Ovary (tissue), 7 donors: ENCODE measurements at regions not wholly inside any gene's neighbourhood (a gene's known extent, or its start where the extent isn't known, plus 50 kb on each side); places are given as distances from the start of the nearest gene placed in this dataset.

Experiments used
- DNase-seq, 5 donors: peaks; one replicate each; pipeline ENCODE4 v3.0.0-alpha.2; 2019 to 2020
- H3K27ac ChIP-seq, 2 donors: fragments of 200-600 bp; one replicate each; pipeline versions ENCODE4 v1.5.1 to v1.8.0; 2019 to 2022
- H3K27me3 ChIP-seq: fragments of 200-600 bp; one replicate; pipeline ENCODE4 v1.8.0; 2022
- H3K36me3 ChIP-seq: fragments of 200-600 bp; sonication (generic); one replicate; pipeline ENCODE4 v1.5.1; 2019
- H3K4me1 ChIP-seq: one replicate; pipeline ENCODE4 v1.8.1; 2013; ENCODE audit warnings: mild to moderate bottlenecking, moderate library complexity; ENCODE audit not compliant: insufficient read depth
- H3K4me3 ChIP-seq: fragments of 200-600 bp; sonication (generic); one replicate; pipeline ENCODE4 v1.5.1; 2017
- H3K9me3 ChIP-seq, 2 donors: fragments of 200-600 bp in 1 of 2; sonication (generic) in 1 of 2; one replicate each; pipeline versions ENCODE4 v1.5.1 to v1.8.1; 2013 to 2019; ENCODE audit warnings: mild to moderate bottlenecking in 1 of 2, moderate library complexity in 1 of 2
- EP300 ChIP-seq: sonication (generic); formaldehyde crosslinking; IDR thresholded peaks from one replicate; pipeline ENCODE4 v1.6.1; 2017; ENCODE audit warnings: antibody characterized with exemption
- POLR2A ChIP-seq: fragments of 450-650 bp; IDR thresholded peaks from one replicate; pipeline ENCODE4 v1.6.1; 2017; ENCODE audit warnings: antibody characterized with exemption, mild to moderate bottlenecking, moderate library complexity
- WGBS, 3 donors: extraction: QIAGEN DNeasy Blood & Tissue Kit in 1 of 3; methylation state at CpG; one replicate each; pipeline versions ENCODE4 v1.1.5 to v1.1.7; 2013 to 2017; 5-methylcytosine and 5-hydroxymethylcytosine counted together
- intact Hi-C, 4 donors: fragments of 100-400 bp; cut with DNase I; formaldehyde crosslinking; loops; one replicate each; pipeline versions ENCODE4 v1.11.0 to v1.15.1; 2022 to 2023
- TF ChIP-seq, protein P1 (sequence below), 3 donors: fragments of 450-650 bp in 2 of 3; fragments of 200-600 bp in 1 of 3; IDR thresholded peaks; one replicate each; pipeline versions ENCODE4 v1.5.1 to v1.8.0; 2016 to 2022; ENCODE audit warnings: antibody characterized with exemption in 3 of 3, mild to moderate bottlenecking in 1 of 3
- donor health status: DM: no; HTN: no; CAD: no; lungs with moderate emphysema.
- donor health status: DM: no; HTN: no; CAD: no.
- donor health status: Bipolar disorder and iron deficiency.
- donor health status: DM: no; HTN: no; CAD: no.
- donor health status: DM: yes; HTN: yes; CAD: no.

DNA sequence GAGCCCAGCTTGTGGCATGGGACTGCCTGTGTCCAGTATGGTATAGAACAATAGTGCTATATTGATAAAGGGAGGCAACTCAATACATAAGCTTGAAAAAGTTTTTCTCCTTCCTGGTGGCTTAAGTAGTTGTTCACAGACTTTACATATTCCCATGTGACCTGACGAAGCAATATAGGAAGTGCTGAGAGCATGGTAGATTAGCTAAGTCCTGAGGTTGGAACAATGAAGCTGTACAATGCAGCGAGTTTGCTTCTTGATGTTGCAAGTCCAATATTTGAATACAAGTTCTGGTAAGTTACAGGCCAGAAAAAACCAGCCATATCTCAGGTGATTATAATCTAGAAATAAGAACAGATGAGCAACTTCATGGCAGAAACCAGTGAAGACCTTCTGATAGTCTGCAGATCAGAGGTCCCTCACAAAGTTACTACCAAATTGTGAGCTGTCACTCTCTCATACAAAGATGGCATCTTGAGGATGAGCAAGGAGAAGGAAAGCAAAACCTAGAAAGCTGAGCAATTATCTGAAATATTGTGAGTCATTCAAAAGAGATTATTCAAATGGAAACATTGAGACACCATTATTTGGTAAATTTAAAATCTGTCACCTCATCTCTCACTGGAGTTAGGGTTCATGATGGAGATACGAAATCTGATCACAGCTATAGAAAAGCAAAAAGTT lies 72.9 kb upstream of the BTG1 start:
- WGBS, 3 donors, result 93 to 96% (median 95%) methylated on average over 3 of the region's 3 CpGs
- intact Hi-C loops, result no loop called here
- TF ChIP-seq EP300 (no peak), POLR2A (no peak)
- TF ChIP-seq, protein P1, sequence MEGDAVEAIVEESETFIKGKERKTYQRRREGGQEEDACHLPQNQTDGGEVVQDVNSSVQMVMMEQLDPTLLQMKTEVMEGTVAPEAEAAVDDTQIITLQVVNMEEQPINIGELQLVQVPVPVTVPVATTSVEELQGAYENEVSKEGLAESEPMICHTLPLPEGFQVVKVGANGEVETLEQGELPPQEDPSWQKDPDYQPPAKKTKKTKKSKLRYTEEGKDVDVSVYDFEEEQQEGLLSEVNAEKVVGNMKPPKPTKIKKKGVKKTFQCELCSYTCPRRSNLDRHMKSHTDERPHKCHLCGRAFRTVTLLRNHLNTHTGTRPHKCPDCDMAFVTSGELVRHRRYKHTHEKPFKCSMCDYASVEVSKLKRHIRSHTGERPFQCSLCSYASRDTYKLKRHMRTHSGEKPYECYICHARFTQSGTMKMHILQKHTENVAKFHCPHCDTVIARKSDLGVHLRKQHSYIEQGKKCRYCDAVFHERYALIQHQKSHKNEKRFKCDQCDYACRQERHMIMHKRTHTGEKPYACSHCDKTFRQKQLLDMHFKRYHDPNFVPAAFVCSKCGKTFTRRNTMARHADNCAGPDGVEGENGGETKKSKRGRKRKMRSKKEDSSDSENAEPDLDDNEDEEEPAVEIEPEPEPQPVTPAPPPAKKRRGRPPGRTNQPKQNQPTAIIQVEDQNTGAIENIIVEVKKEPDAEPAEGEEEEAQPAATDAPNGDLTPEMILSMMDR (IDR thresholded peaks at IDR 0.05), result no peak

GRCh38 chr12:92216092-92216491 lies 70.4 kb upstream of the BTG1 start:
- DNase-seq, result no peak
- TF ChIP-seq, protein P1 (IDR thresholded peaks at IDR 0.05), result no peak
- TF ChIP-seq EP300 (no peak), POLR2A (no peak)
- Histone ChIP-seq H3K4me1 (no peaks in the 10 kb centered on the region), H3K27ac (no peak overlapping the region), H3K9me3 (no peaks in the 10 kb centered on the region), H3K4me3 (no peak overlapping the region), H3K27me3 (no peaks in the 10 kb centered on the region), H3K36me3 (no peaks in the 10 kb centered on the region)
- intact Hi-C loops, result no loop called here
- WGBS, 3 donors, result 5 to 12% (median 12%) methylated on average over 1 of the region's 1 CpG

More for the DNA sequence above, 72.9 kb upstream of the BTG1 start:
- Histone ChIP-seq H3K9me3 (no peaks in the 10 kb centered on the region), H3K4me3 (no peak overlapping the region), H3K4me1 (no peaks in the 10 kb centered on the region), H3K27ac (no peak overlapping the region), H3K36me3 (no peaks in the 10 kb centered on the region), H3K27me3 (no peaks in the 10 kb centered on the region)
- DNase-seq, result no peak

DNA sequence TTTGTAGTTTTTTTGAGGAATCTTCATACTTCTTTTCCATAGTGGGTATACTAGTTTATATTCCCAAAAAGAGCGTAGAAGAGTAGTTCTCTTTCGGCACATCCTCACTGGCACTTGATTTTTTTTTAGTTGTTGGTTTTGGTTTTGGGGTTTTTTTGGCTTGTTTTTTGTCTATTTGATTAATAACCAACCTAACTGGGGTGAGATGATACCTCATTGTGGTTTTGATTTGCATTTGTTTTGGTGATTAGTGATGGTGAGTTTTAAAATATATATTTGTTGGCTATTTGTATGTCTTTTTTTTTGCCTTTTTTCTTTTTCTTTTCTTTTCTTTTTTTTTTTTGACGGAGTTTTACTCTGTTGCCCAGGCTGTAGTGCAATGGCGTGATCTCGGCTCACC lies 69.7 kb upstream of the BTG1 start:
- Histone ChIP-seq H3K9me3 (no peaks in the 10 kb centered on the region), H3K36me3 (no peaks in the 10 kb centered on the region), H3K4me1 (no peaks in the 10 kb centered on the region), H3K4me3 (no peak overlapping the region), H3K27ac (no peak overlapping the region), H3K27me3 (no peaks in the 10 kb centered on the region)
- no peak for TF ChIP-seq EP300
- TF ChIP-seq, protein P1 (IDR thresholded peaks at IDR 0.05), result no peak
- TF ChIP-seq POLR2A, result no peak
- 95 to 96% (median 96%) methylated on average over 5 of the region's 5 CpGs for WGBS, 3 donors
- no peak for DNase-seq
- intact Hi-C loops, result no loop called here

DNA sequence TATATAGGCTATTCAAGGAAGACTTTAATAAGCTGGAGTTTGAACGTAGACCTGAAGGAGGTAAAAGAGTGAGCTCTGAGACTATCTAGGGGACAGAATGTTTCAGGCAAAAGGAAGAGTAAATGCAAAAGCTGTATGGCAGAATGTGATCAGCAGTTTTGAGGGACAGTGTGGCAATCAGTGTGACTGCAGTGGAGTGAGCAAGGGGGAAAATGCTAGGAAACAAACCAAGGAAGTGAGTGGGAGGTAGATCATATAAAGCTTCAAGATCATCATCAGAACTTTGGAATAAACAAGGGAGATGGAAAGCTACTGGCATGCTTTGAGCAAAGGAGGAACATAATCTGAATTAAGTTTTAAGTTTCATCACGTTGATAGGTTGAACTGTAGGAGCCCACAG lies 67.5 kb upstream of the BTG1 start:
- DNase-seq, result no peak
- no peaks in the 10 kb centered on the region for H3K36me3 ChIP-seq
- intact Hi-C loops, result no loop called here
- no peaks in the 10 kb centered on the region for H3K27me3 ChIP-seq
- H3K4me3 ChIP-seq, result no peak overlapping the region
- 76 to 90% (median 85%) methylated on average over 2 of the region's 2 CpGs for WGBS, 3 donors
- no peaks in the 10 kb centered on the region for H3K4me1 ChIP-seq
- H3K9me3 ChIP-seq, result no peaks in the 10 kb centered on the region
- no peak overlapping the region for H3K27ac ChIP-seq
- no peak for TF ChIP-seq EP300
- no peak for TF ChIP-seq POLR2A
- TF ChIP-seq, protein P1 (IDR thresholded peaks at IDR 0.05), result no peak
